Right atrium auricular region (tissue), 2 donors: ENCODE measurements at regions not wholly inside any gene's neighbourhood (a gene's known extent, or its start where the extent isn't known, plus 50 kb on each side); places are given as distances from the start of the nearest gene placed in this dataset.

Experiments used
- DNase-seq: peaks from one replicate; pipeline ENCODE4 v3.0.0-alpha.2; 2019; ENCODE audit warnings: low spot score
- H3K27ac ChIP-seq, 2 donors: fragments of 200-600 bp; sonication (generic); 1 replicate in 1 of 2; 2 replicates in 1 of 2; pipeline ENCODE4 v1.5.1; 2016 to 2019
- H3K27me3 ChIP-seq, 2 donors: fragments of 200-600 bp; sonication (generic); one replicate each; pipeline versions ENCODE4 v1.5.1 to v1.6.0; 2017 to 2019
- H3K36me3 ChIP-seq: fragments of 200-600 bp; sonication (generic); one replicate; pipeline ENCODE4 v1.5.1; 2016
- H3K4me1 ChIP-seq, 2 donors: fragments of 200-600 bp; sonication (generic); one replicate each; pipeline versions ENCODE4 v1.5.1 to v1.6.0; 2017 to 2019
- H3K4me3 ChIP-seq, 2 donors: fragments of 200-600 bp; sonication (generic); 1 replicate in 1 of 2; 2 replicates in 1 of 2; pipeline ENCODE4 v1.5.1; 2017 to 2019; ENCODE audit warnings: mild to moderate bottlenecking in 1 of 2, moderate library complexity in 1 of 2
- H3K9me3 ChIP-seq, 2 donors: fragments of 200-600 bp; sonication (generic); one replicate each; pipeline ENCODE4 v1.5.1; 2019
- TF ChIP-seq, protein P1 (sequence below), 2 donors: fragments of 200-600 bp; sonication (generic); IDR thresholded peaks; one replicate each; pipeline ENCODE4 v1.5.1; 2019; ENCODE audit warnings: antibody characterized with exemption in 2 of 2

DNA sequence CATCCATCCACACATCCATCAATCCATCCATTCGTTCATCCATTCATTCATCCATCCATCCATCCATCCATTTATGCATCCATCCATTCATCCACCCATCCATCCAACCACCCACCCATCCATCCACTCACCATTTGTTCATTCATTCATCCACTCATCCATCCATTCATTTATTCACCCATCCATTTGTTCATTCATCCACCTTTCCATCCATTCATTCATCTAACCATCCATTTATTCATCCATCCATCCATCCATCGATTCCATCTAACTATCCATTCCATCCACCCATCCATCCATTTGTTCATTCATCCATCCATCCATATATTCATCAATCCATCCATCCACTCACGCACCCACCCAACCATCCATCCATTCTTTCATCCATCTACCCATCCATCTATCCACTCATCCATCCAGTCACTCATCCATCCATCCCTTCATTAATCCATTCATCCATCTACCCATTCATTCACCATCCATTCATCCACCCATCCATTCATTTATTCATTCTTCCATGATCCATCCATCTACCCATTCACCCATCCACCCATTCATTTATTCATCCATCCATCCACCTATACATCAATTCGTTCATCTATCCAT lies 225.0 kb downstream of the TUBA3C start:
- H3K27ac ChIP-seq = no peak overlapping the region
- no peaks in the 10 kb centered on the region for H3K27me3 ChIP-seq
- no peaks in the 10 kb centered on the region for H3K36me3 ChIP-seq
- TF ChIP-seq, protein P1, sequence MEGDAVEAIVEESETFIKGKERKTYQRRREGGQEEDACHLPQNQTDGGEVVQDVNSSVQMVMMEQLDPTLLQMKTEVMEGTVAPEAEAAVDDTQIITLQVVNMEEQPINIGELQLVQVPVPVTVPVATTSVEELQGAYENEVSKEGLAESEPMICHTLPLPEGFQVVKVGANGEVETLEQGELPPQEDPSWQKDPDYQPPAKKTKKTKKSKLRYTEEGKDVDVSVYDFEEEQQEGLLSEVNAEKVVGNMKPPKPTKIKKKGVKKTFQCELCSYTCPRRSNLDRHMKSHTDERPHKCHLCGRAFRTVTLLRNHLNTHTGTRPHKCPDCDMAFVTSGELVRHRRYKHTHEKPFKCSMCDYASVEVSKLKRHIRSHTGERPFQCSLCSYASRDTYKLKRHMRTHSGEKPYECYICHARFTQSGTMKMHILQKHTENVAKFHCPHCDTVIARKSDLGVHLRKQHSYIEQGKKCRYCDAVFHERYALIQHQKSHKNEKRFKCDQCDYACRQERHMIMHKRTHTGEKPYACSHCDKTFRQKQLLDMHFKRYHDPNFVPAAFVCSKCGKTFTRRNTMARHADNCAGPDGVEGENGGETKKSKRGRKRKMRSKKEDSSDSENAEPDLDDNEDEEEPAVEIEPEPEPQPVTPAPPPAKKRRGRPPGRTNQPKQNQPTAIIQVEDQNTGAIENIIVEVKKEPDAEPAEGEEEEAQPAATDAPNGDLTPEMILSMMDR (IDR thresholded peaks at IDR 0.05) = no peak
- no peak for DNase-seq
- H3K4me1 ChIP-seq = no peaks in the 10 kb centered on the region
- no peak overlapping the region for H3K4me3 ChIP-seq
- peaks cover 6 to 14% of the 10 kb centered on the region in 2 donors for H3K9me3 ChIP-seq

DNA sequence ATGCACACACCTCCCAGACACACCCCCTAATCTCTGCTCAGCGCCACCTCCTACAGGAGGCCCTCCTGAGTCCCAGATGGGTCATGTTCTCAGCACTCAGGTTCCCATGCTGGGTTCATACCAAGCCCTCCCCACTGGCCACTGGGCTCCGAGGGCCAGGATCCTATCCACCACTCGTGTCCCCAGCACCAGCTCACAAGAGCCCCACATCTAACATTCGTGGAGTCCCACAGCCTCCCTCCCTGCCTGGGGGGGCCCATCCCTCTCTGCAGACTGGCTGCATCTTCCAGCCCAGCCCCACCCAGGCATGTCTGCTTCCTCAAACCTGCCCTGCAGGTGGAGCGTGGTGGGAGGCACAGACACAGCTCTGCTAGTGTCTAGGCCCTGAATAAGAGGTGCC lies 227.4 kb downstream of the TUBA3C start:
- H3K27me3 ChIP-seq = no peaks in the 10 kb centered on the region
- no peaks in the 10 kb centered on the region for H3K4me1 ChIP-seq
- TF ChIP-seq, protein P1 (IDR thresholded peaks at IDR 0.05) = no peak
- DNase-seq = no peak
- H3K36me3 ChIP-seq = no peaks in the 10 kb centered on the region
- H3K27ac ChIP-seq = no peak overlapping the region
- peaks cover 6 to 10% of the 10 kb centered on the region in 2 donors for H3K9me3 ChIP-seq
- H3K4me3 ChIP-seq = no peak overlapping the region

DNA sequence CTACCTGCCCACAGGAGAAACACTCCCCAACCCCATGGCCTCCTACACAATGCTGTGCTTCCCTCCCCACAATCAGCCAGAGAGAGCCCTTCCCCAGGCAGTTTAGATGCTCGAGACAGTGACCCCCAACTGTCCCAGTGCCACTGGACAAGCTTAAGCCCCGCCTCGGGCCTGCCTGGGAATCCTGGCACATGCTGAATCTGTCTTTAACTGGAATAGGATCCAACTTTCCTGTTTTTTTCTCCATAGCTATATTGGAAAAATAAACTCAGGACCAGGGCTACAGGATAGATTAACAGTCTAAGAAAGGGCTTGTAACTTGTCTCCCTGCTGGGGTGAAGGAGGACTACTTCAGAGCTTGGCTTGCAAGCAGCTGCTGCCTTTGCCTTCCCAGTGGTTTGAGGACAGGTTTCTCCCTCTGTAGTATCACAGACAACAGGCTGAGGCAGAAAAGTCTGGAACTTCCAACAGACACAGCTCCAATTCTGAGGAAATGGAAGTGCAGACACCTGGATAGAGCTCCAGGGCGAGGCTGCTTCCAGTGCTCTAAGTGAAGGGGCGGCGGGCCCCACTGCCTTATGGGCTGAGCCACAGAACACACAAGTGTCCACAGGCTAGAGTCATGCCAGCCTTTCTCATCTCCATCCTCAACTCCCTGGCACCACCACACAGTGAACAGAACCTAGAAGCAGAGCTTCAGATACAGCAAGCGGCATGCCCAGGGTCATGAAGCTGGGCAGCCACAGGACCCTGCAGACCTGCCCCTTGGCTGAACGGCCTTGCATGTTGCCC lies 228.3 kb downstream of the TUBA3C start:
- Histone ChIP-seq H3K27ac (no peak overlapping the region), H3K9me3 (peaks cover 1% of the 10 kb centered on the region in 2 donors), H3K4me3 (no peak overlapping the region), H3K27me3 (no peaks in the 10 kb centered on the region), H3K4me1 (no peaks in the 10 kb centered on the region), H3K36me3 (no peaks in the 10 kb centered on the region)
- DNase-seq = no peak
- TF ChIP-seq, protein P1 (IDR thresholded peaks at IDR 0.05) = no peak

DNA sequence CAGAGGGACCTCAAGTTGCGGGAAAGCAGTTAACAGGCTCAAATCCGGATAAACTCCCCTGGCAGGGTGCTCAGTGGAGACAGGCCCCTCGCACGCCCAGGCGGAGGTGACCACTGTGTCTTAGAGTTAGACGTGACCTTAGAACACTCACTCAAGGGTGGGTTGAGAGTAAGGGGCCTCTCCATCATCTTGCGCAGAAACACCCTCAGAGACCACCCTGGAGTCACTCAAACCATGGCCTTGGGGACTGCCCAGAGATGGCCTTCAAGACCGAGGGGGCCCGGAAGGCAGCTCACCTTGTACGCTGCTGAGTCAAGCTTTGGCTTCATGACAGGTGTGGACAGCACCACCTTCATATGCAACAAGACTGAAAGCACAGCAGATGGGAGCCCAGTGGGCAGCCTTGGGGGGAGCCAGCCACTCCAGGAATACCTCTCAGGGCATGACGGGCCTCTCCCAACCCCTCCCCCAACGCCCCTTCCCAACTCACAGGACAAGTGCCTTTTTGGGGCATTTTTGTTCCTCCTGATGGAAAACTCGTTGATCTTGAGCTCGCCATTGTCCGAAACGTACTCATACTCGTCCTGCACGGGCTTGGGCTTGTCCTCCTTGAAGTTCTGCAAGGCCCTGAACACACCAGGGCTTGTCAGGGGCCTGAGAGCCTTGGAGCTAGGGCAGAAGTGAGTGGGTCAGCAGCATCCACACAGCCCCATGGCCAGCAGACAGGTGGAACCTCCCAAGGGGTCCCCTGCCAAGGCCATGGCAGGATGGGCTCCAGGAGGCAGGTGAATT lies 229.2 kb downstream of the TUBA3C start:
- no peaks in the 10 kb centered on the region for H3K27me3 ChIP-seq
- H3K36me3 ChIP-seq = no peaks in the 10 kb centered on the region
- DNase-seq = no peak
- TF ChIP-seq, protein P1 (IDR thresholded peaks at IDR 0.05) = no peak
- no peak overlapping the region for H3K4me3 ChIP-seq
- H3K27ac ChIP-seq = no peak overlapping the region
- H3K4me1 ChIP-seq = no peaks in the 10 kb centered on the region
- no peaks in the 10 kb centered on the region for H3K9me3 ChIP-seq

DNA sequence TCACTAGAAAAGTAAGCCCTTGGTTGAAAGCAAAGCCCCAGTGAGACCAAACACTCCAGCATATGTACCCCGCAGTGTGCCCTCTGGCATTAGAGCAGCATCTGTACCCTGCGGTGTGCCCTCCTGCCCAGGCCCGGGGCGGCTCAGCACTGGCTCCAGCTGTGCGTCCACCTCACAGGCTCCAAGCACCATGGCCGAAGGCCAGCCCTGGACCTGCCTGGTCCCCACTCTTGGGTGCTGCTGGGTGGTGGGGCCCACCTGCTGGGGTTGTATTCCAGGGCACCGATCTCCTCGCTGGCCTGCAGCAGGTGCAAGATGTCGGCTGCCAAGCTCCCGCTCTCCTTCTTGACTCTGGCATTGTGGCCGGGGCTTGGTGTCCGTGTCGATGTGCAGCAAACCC lies 230.2 kb downstream of the TUBA3C start:
- Histone ChIP-seq H3K27me3 (no peaks in the 10 kb centered on the region), H3K36me3 (no peaks in the 10 kb centered on the region), H3K27ac (no peak overlapping the region), H3K4me3 (no peak overlapping the region), H3K9me3 (no peaks in the 10 kb centered on the region), H3K4me1 (no peaks in the 10 kb centered on the region)
- TF ChIP-seq, protein P1 (IDR thresholded peaks at IDR 0.05) = no peak
- DNase-seq = no peak
